GM23248 (cell line): ENCODE measurements at regions not wholly inside any gene's neighbourhood (a gene's known extent, or its start where the extent isn't known, plus 50 kb on each side); places are given as distances from the start of the nearest gene placed in this dataset.

Experiments
- EZH2 ChIP-seq: fragments of 200-600 bp; sonication (generic); IDR thresholded peaks from 2 replicates; pipeline ENCODE4 v1.6.1; 2018; ENCODE audit warnings: antibody characterized with exemption, mild to moderate bottlenecking; ENCODE audit not compliant: insufficient read depth, poor library complexity, severe bottlenecking
- EZH2phosphoT487 ChIP-seq: fragments of 200-600 bp; sonication (generic); IDR thresholded peaks from 2 replicates; pipeline ENCODE4 v1.6.1; 2018; ENCODE audit warnings: antibody characterized with exemption, moderate library complexity, mild to moderate bottlenecking, low read depth; ENCODE audit not compliant: insufficient read depth

DNA sequence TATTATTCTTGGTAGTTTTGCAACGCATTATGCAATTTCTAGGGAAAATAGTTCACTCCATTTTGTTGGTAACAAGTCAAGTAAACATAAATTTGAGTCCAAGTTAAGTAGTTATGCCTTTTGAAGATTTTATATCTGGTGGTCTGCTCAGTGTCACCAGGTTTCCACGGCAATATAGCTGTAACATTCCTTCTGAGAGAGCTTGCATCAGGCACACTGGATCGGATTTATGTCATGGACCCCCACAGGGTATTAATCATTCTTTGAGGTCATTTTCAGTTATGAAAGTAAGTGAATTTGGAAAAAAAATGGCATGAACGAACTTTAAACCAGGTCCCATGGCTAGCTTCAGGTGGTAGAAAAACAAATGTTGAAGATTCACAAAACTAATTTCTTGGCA, 136.3 kb downstream of the POLR1F start:
- TF ChIP-seq EZH2 (no peak), EZH2phosphoT487 (no peak)
